ENCODE measurements at regions not wholly inside any gene's neighbourhood (a gene's known extent, or its start where the extent isn't known, plus 50 kb on each side); places are given as distances from the start of the nearest gene placed in this dataset.

- Mint-ChIP-seq H3K36me3 (no peaks in the 10 kb centered on the region), H3K27me3 (ENCODE audit: low read depth) (peaks cover 40% of the 10 kb centered on the region), H3K27ac (no peak overlapping the region), H3K4me1 (peaks cover 25% of the 10 kb centered on the region), H3K4me3 (no peak overlapping the region), H3K9me3 (no peaks in the 10 kb centered on the region)
- TF ChIP-seq, protein P1, sequence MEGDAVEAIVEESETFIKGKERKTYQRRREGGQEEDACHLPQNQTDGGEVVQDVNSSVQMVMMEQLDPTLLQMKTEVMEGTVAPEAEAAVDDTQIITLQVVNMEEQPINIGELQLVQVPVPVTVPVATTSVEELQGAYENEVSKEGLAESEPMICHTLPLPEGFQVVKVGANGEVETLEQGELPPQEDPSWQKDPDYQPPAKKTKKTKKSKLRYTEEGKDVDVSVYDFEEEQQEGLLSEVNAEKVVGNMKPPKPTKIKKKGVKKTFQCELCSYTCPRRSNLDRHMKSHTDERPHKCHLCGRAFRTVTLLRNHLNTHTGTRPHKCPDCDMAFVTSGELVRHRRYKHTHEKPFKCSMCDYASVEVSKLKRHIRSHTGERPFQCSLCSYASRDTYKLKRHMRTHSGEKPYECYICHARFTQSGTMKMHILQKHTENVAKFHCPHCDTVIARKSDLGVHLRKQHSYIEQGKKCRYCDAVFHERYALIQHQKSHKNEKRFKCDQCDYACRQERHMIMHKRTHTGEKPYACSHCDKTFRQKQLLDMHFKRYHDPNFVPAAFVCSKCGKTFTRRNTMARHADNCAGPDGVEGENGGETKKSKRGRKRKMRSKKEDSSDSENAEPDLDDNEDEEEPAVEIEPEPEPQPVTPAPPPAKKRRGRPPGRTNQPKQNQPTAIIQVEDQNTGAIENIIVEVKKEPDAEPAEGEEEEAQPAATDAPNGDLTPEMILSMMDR (IDR thresholded peaks at IDR 0.05; ENCODE audit: unreplicated experiment) = no peak
- DNase-seq (ENCODE audit: low spot score in 2 of 2, unreplicated experiment in 2 of 2) = no peak
Measured at GRCh38 chr13:30105381-30105780, 202.0 kb downstream of the KATNAL1 start.

- Mint-ChIP-seq H3K4me3 (no peak overlapping the region), H3K9me3 (no peaks in the 10 kb centered on the region), H3K36me3 (no peaks in the 10 kb centered on the region), H3K4me1 (peaks cover 14% of the 10 kb centered on the region), H3K27ac (no peak overlapping the region), H3K27me3 (ENCODE audit: low read depth) (peaks cover 36% of the 10 kb centered on the region)
- DNase-seq (ENCODE audit: low spot score in 2 of 2, unreplicated experiment in 2 of 2) = no peak
- TF ChIP-seq, protein P1 (IDR thresholded peaks at IDR 0.05; ENCODE audit: unreplicated experiment) = no peak
Measured at GRCh38 chr13:30103161-30103840, 204.1 kb downstream of the KATNAL1 start.

- H3K36me3 Mint-ChIP-seq = no peaks in the 10 kb centered on the region
- H3K9me3 Mint-ChIP-seq = no peaks in the 10 kb centered on the region
- H3K4me3 Mint-ChIP-seq = no peak overlapping the region
- TF ChIP-seq, protein P1 (IDR thresholded peaks at IDR 0.05; ENCODE audit: unreplicated experiment) = no peak
- no peak for DNase-seq (ENCODE audit: low spot score in 2 of 2, unreplicated experiment in 2 of 2)
- H3K4me1 Mint-ChIP-seq = peaks cover 14% of the 10 kb centered on the region
- H3K27me3 Mint-ChIP-seq (ENCODE audit: low read depth) = peaks cover 23% of the 10 kb centered on the region
- no peak overlapping the region for H3K27ac Mint-ChIP-seq
Measured at GRCh38 chr13:30100226-30100625, 207.1 kb downstream of the KATNAL1 start.

- no peaks in the 10 kb centered on the region for H3K9me3 Mint-ChIP-seq
- TF ChIP-seq, protein P1 (IDR thresholded peaks at IDR 0.05; ENCODE audit: unreplicated experiment) = no peak
- peaks cover 21% of the 10 kb centered on the region for H3K27me3 Mint-ChIP-seq (ENCODE audit: low read depth)
- H3K36me3 Mint-ChIP-seq = no peaks in the 10 kb centered on the region
- H3K4me1 Mint-ChIP-seq = peaks cover under 1% of the 10 kb centered on the region
- H3K4me3 Mint-ChIP-seq = no peak overlapping the region
- H3K27ac Mint-ChIP-seq = no peak overlapping the region
- DNase-seq (ENCODE audit: low spot score in 2 of 2, unreplicated experiment in 2 of 2) = no peak
Measured at GRCh38 chr13:30097701-30098100, 209.7 kb downstream of the KATNAL1 start.

GRCh38 chr13:30097089-30097488, 210.3 kb downstream of the KATNAL1 start:
- Mint-ChIP-seq H3K27me3 (ENCODE audit: low read depth) (peaks cover 17% of the 10 kb centered on the region), H3K4me1 (no peaks in the 10 kb centered on the region), H3K36me3 (no peaks in the 10 kb centered on the region), H3K27ac (no peak overlapping the region), H3K4me3 (no peak overlapping the region), H3K9me3 (no peaks in the 10 kb centered on the region)
- DNase-seq (ENCODE audit: low spot score in 2 of 2, unreplicated experiment in 2 of 2) = no peak
- TF ChIP-seq, protein P1 (IDR thresholded peaks at IDR 0.05; ENCODE audit: unreplicated experiment) = no peak
